HCT116 (cell line): ENCODE measurements at regions not wholly inside any gene's neighbourhood (a gene's known extent, or its start where the extent isn't known, plus 50 kb on each side); places are given as distances from the start of the nearest gene placed in this dataset.

Source experiments
- ATAC-seq: fragments of 200-7000 bp; cut with Tn5 transposase; 2 replicates; pipeline ENCODE4 v1.9.1; 2020; ENCODE audit warnings: mild to moderate bottlenecking, moderate library complexity
- BruUV-seq: library from RNA; stranded (reverse); fragments of 400-500 nt; replicated peaks from 2 replicates; lab custom pipeline; 2021; lab: Mats Ljungman, UMichigan
- CTCF ChIA-PET: fragments of 300-600 bp; sonication (Branson Sonifier 250); formaldehyde crosslinking; loops from one replicate; lab custom pipeline; 2021; ENCODE audit warnings: antibody characterized with exemption; lab: Charles Lee
- POLR2A ChIA-PET: fragments of 300-600, 350-600 bp; sonication (Branson Sonifier 250); formaldehyde crosslinking; loops from one replicate; lab custom pipeline; 2021; ENCODE audit warnings: antibody characterized with exemption; lab: Charles Lee
- RAD21 ChIA-PET, 2 experiments: fragments of 300-600 bp; sonication (Branson Sonifier 250); formaldehyde crosslinking; loops; one replicate each; lab custom pipeline; 2023; ENCODE audit warnings: low total read pairs in 2 of 2; ENCODE audit not compliant: uncharacterized antibody in 2 of 2, unreplicated experiment in 2 of 2, low non-redundant PET in 1 of 2; lab: Charles Lee
- DNase-seq: peaks from one replicate; pipeline ENCODE4 v3.0.0-alpha.2; 2010; ENCODE audit warnings: low read depth, low spot score
- H2AFZ ChIP-seq: fragments of 200-600 bp; shearing (Covaris generic), sonication (generic); 2 replicates; pipeline ENCODE4 v1.6.1; 2017; ENCODE audit warnings: low read depth, mixed run types, mixed read lengths, antibody characterized with exemption, low read length; ENCODE audit not compliant: poor library complexity, severe bottlenecking
- H3K27ac ChIP-seq: 2 replicates; pipeline ENCODE4 v1.5.1; 2012; ENCODE audit warnings: low read depth, low read length
- H3K27me3 ChIP-seq: fragments of 200-600 bp; sonication (generic); 2 replicates; pipeline ENCODE4 v1.6.1; 2016; ENCODE audit warnings: mixed run types, low read length, mixed read lengths; ENCODE audit not compliant: insufficient read depth
- H3K36me3 ChIP-seq, 2 experiments: fragments of 200-500 bp in 1 of 2; fragments of 200-600 bp in 1 of 2; sonication (Bioruptor generic) in 1 of 2; sonication (generic) in 1 of 2; 2 replicates each; pipeline versions ENCODE4 v1.5.1 to v1.6.1; 2014 to 2016; ENCODE audit warnings: low read length in 2 of 2, inconsistent platforms in 1 of 2, mixed read lengths in 1 of 2, mixed run types in 1 of 2; ENCODE audit not compliant: insufficient read depth in 2 of 2, control insufficient read depth in 1 of 2
- H3K4me1 ChIP-seq, 2 experiments: fragments of 200-600 bp in 1 of 2; sonication (generic) in 1 of 2; 2 replicates each; pipeline versions ENCODE4 v1.5.1 to v1.6.1; 2012 to 2017; ENCODE audit warnings: low read length in 2 of 2, inconsistent platforms in 1 of 2, mild to moderate bottlenecking in 1 of 2, mixed read lengths in 1 of 2, mixed run types in 1 of 2, moderate library complexity in 1 of 2; ENCODE audit not compliant: insufficient read depth in 2 of 2, control insufficient read depth in 1 of 2
- H3K4me2 ChIP-seq: fragments of 200-600 bp; sonication (generic); 2 replicates; pipeline ENCODE4 v1.6.1; 2017; ENCODE audit warnings: mixed run types, low read length, mixed read lengths
- H3K4me3 ChIP-seq, 2 experiments: fragments of 200-600 bp in 1 of 2; sonication (generic) in 1 of 2; replicated peaks in 1 of 2; 2 replicates each; pipeline ENCODE4 v1.5.1; 2011 to 2016; ENCODE audit warnings: low read length in 2 of 2, control low read depth in 1 of 2, low read depth in 1 of 2, mild to moderate bottlenecking in 1 of 2, mixed read lengths in 1 of 2, mixed run types in 1 of 2
- H3K79me2 ChIP-seq: fragments of 200-600 bp; sonication (generic); 2 replicates; pipeline ENCODE4 v1.6.1; 2017; ENCODE audit warnings: mild to moderate bottlenecking, mixed run types, low read length, moderate library complexity, mixed read lengths; ENCODE audit not compliant: insufficient read depth
- H3K9ac ChIP-seq: fragments of 200-600 bp; sonication (generic); 2 replicates; pipeline ENCODE4 v1.6.1; 2016; ENCODE audit warnings: low read length, mixed read lengths
- H3K9me2 ChIP-seq: fragments of 200-600 bp; sonication (generic), shearing (Covaris generic); 2 replicates; pipeline ENCODE4 v1.6.1; 2017; ENCODE audit warnings: mixed run types, mild to moderate bottlenecking, moderate library complexity; ENCODE audit not compliant: insufficient read depth
- H3K9me3 ChIP-seq, 2 experiments: fragments of 200-500 bp in 1 of 2; fragments of 200-600 bp in 1 of 2; sonication (Bioruptor generic) in 1 of 2; sonication (generic) in 1 of 2; 2 replicates each; pipeline ENCODE4 v1.6.1; 2014 to 2017; ENCODE audit warnings: low read length in 2 of 2, mixed read lengths in 2 of 2, inconsistent platforms in 1 of 2, low read depth in 1 of 2, mild to moderate bottlenecking in 1 of 2, mixed run types in 1 of 2, moderate library complexity in 1 of 2; ENCODE audit not compliant: control insufficient read depth in 1 of 2, insufficient read depth in 1 of 2
- H4K20me1 ChIP-seq: fragments of 200-600 bp; sonication (generic), shearing (Covaris generic); 2 replicates; pipeline ENCODE4 v1.6.1; 2017; ENCODE audit warnings: mixed run types, mild to moderate bottlenecking, moderate library complexity; ENCODE audit not compliant: insufficient read depth
- ATF3 ChIP-seq: IDR thresholded peaks from 2 replicates; pipeline ENCODE4 v1.6.1; 2012
- CEBPB ChIP-seq: IDR thresholded peaks from 2 replicates; pipeline ENCODE4 v1.6.1; 2012; ENCODE audit warnings: low read depth
- EGR1 ChIP-seq: IDR thresholded peaks from 2 replicates; pipeline ENCODE4 v1.6.1; 2012; ENCODE audit warnings: low read depth
- EZH2 ChIP-seq: fragments of 200-600 bp; sonication (generic); IDR thresholded peaks from 2 replicates; pipeline ENCODE4 v1.6.1; 2017; ENCODE audit warnings: antibody characterized with exemption, mixed run types
- EZH2phosphoT487 ChIP-seq: fragments of 200-600 bp; IDR thresholded peaks from 2 replicates; pipeline ENCODE4 v1.6.1; 2018; ENCODE audit warnings: antibody characterized with exemption, borderline replicate concordance
- JUND ChIP-seq: IDR thresholded peaks from 2 replicates; pipeline ENCODE4 v1.6.1; 2012
- POLR2A ChIP-seq: IDR thresholded peaks from 2 replicates; pipeline ENCODE4 v1.7.0; 2011; ENCODE audit warnings: borderline replicate concordance; ENCODE audit not compliant: insufficient read depth, insufficient read length; ENCODE audit errors: extremely low read depth
- POLR2AphosphoS5 ChIP-seq: IDR thresholded peaks from 2 replicates; pipeline ENCODE4 v1.6.1; 2011; ENCODE audit warnings: mild to moderate bottlenecking, low read depth, low read length, moderate library complexity
- SIN3A ChIP-seq: IDR thresholded peaks from 2 replicates; pipeline ENCODE4 v1.6.1; 2012; ENCODE audit warnings: low read depth
- SP1 ChIP-seq: IDR thresholded peaks from 2 replicates; pipeline ENCODE4 v1.6.1; 2012; ENCODE audit warnings: low read depth
- SRF ChIP-seq: IDR thresholded peaks from 2 replicates; pipeline ENCODE4 v1.6.1; 2012; ENCODE audit warnings: low read depth
- YY1 ChIP-seq: IDR thresholded peaks from 2 replicates; pipeline ENCODE4 v1.6.1; 2011; ENCODE audit warnings: low read length, low read depth, moderate library complexity, mild to moderate bottlenecking; ENCODE audit not compliant: insufficient replicate concordance; ENCODE audit errors: extremely low read depth
- ZNF274 ChIP-seq: fragments of 200-500 bp; sonication (Bioruptor generic); IDR thresholded peaks from 2 replicates; pipeline ENCODE4 v1.6.1; 2014; ENCODE audit warnings: mild to moderate bottlenecking, low read depth, low read length, inconsistent platforms
- intact Hi-C: fragments of 100-400 bp; cut with micrococcal nuclease; formaldehyde crosslinking; loops from 2 replicates; pipeline ENCODE4 v1.10.0; 2022
- TF ChIP-seq, protein P1 (sequence below): IDR thresholded peaks from 2 replicates; pipeline ENCODE4 v1.6.1; 2012; ENCODE audit warnings: low read depth

DNA sequence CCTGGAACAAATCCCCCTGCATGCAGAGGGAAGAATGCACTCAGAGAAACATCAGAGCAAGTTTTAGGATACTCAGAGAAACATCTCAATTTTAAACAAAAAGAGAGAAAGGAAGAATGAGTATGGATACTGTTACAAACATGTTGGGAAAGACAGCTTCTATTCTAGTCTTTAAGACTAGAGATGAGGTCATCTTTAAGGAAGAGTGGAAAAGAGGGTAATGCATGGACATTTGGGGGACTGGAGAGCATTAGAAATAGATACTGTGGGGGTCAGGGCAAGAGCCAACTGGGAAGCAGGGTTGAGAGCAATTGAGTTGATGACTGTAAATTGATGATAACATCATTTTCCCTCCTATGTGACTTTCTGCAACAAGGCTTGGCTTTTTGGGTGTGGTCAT is 431.2 kb downstream of the CDH26 start:
- no TSS peak for BruUV-seq
- intact Hi-C loops = no loop called here
- no peak overlapping the region for H3K4me2 ChIP-seq
- H2AFZ ChIP-seq = no peak overlapping the region
- TF ChIP-seq EZH2phosphoT487 = no peak
- no peak for TF ChIP-seq SIN3A
- no peak for TF ChIP-seq SRF
- TF ChIP-seq JUND = no peak
- no peaks in the 10 kb centered on the region for H3K27me3 ChIP-seq
- H3K9me3 ChIP-seq = peaks cover 7 to 36% of the 10 kb centered on the region in 2 experiments; a peak in 2 of 4 replicates
- no peaks in the 10 kb centered on the region for H3K4me1 ChIP-seq
- H3K4me3 ChIP-seq = no peak overlapping the region
- no peak for ATAC-seq
- DNase-seq = no peak
- POLR2A ChIA-PET = no interaction called here
- H3K36me3 ChIP-seq = no peaks in the 10 kb centered on the region
- CTCF ChIA-PET = no interaction called here
- RAD21 ChIA-PET = no interaction called here
- H3K79me2 ChIP-seq = no peaks in the 10 kb centered on the region
- no peaks in the 10 kb centered on the region for H3K9me2 ChIP-seq
- H3K27ac ChIP-seq = no peak overlapping the region
- no peak overlapping the region for H3K9ac ChIP-seq
- no peaks in the 10 kb centered on the region for H4K20me1 ChIP-seq

GRCh38 chr20:60389882-60390281 is 431.7 kb downstream of the CDH26 start:
- ATAC-seq = no peak
- Histone ChIP-seq H3K4me3 (no peak overlapping the region), H3K27me3 (no peaks in the 10 kb centered on the region), H3K9ac (no peak overlapping the region), H3K79me2 (no peaks in the 10 kb centered on the region), H3K36me3 (no peaks in the 10 kb centered on the region), H3K9me3 (peaks cover 7 to 40% of the 10 kb centered on the region in 2 experiments; a peak in 2 of 4 replicates), H3K9me2 (no peaks in the 10 kb centered on the region), H3K27ac (no peak overlapping the region), H3K4me1 (no peaks in the 10 kb centered on the region), H4K20me1 (no peaks in the 10 kb centered on the region), H3K4me2 (no peak overlapping the region), H2AFZ (no peak overlapping the region)
- intact Hi-C loops = no loop called here
- TF ChIP-seq POLR2AphosphoS5 (no peak), EGR1 (no peak), POLR2A (no peak), JUND (no peak), ZNF274 (no peak), ATF3 (no peak), CEBPB (no peak), YY1 (no peak), SP1 (no peak), EZH2phosphoT487 (no peak), EZH2 (no peak)
- TF ChIP-seq, protein P1, sequence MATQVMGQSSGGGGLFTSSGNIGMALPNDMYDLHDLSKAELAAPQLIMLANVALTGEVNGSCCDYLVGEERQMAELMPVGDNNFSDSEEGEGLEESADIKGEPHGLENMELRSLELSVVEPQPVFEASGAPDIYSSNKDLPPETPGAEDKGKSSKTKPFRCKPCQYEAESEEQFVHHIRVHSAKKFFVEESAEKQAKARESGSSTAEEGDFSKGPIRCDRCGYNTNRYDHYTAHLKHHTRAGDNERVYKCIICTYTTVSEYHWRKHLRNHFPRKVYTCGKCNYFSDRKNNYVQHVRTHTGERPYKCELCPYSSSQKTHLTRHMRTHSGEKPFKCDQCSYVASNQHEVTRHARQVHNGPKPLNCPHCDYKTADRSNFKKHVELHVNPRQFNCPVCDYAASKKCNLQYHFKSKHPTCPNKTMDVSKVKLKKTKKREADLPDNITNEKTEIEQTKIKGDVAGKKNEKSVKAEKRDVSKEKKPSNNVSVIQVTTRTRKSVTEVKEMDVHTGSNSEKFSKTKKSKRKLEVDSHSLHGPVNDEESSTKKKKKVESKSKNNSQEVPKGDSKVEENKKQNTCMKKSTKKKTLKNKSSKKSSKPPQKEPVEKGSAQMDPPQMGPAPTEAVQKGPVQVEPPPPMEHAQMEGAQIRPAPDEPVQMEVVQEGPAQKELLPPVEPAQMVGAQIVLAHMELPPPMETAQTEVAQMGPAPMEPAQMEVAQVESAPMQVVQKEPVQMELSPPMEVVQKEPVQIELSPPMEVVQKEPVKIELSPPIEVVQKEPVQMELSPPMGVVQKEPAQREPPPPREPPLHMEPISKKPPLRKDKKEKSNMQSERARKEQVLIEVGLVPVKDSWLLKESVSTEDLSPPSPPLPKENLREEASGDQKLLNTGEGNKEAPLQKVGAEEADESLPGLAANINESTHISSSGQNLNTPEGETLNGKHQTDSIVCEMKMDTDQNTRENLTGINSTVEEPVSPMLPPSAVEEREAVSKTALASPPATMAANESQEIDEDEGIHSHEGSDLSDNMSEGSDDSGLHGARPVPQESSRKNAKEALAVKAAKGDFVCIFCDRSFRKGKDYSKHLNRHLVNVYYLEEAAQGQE = no peak
- ChIA-PET POLR2A (no interaction called here), CTCF (no interaction called here), RAD21 (no interaction called here)
- no peak for DNase-seq
- BruUV-seq = no TSS peak
